Stomach (tissue), 4 donors: ENCODE measurements at regions not wholly inside any gene's neighbourhood (a gene's known extent, or its start where the extent isn't known, plus 50 kb on each side); places are given as distances from the start of the nearest gene placed in this dataset.

Experiments
- EP300 ChIP-seq: sonication (generic); formaldehyde crosslinking; IDR thresholded peaks from one replicate; pipeline ENCODE4 v1.6.1; 2017; ENCODE audit warnings: antibody characterized with exemption
- POLR2A ChIP-seq, 4 donors: fragments of 450-650 bp; IDR thresholded peaks; one replicate each; pipeline ENCODE4 v1.6.1; 2016; ENCODE audit warnings: antibody characterized with exemption in 4 of 4, control low read depth in 2 of 4, mild to moderate bottlenecking in 1 of 4, moderate library complexity in 1 of 4
- POLR2AphosphoS5 ChIP-seq, 3 donors: sonication (generic); formaldehyde crosslinking; IDR thresholded peaks; one replicate each; pipeline ENCODE4 v1.6.1; 2016; ENCODE audit warnings: antibody characterized with exemption in 3 of 3
- TF ChIP-seq, protein P1 (sequence below), 7 experiments: fragments of 450-650 bp in 4 of 7; fragments of 200-600 bp in 3 of 7; sonication (generic) in 3 of 7; IDR thresholded peaks; one replicate each; pipeline ENCODE4 v1.5.1; 2016 to 2019; ENCODE audit warnings: antibody characterized with exemption in 7 of 7, control low read depth in 2 of 7, mild to moderate bottlenecking in 1 of 7

DNA sequence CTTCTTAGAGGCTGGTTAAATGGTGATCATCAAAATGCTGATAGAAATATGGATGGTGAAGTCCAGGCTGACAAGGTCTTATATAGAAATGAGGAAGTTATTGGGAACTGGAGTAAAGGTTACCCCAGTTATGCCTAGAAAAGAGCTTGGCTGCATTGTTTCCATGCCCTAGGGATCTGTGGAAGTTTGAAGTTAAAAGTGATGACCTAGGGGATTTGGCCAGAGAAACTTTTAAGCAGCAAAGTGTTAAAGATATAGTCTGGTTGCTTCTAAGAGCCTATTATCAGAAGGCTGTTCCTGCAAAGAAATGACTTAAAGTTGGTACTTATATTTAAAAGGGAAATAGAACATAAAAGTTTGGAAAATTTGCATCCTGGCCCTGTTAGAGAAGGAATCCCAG lies 200.3 kb downstream of the ICE1 start:
- TF ChIP-seq, protein P1, sequence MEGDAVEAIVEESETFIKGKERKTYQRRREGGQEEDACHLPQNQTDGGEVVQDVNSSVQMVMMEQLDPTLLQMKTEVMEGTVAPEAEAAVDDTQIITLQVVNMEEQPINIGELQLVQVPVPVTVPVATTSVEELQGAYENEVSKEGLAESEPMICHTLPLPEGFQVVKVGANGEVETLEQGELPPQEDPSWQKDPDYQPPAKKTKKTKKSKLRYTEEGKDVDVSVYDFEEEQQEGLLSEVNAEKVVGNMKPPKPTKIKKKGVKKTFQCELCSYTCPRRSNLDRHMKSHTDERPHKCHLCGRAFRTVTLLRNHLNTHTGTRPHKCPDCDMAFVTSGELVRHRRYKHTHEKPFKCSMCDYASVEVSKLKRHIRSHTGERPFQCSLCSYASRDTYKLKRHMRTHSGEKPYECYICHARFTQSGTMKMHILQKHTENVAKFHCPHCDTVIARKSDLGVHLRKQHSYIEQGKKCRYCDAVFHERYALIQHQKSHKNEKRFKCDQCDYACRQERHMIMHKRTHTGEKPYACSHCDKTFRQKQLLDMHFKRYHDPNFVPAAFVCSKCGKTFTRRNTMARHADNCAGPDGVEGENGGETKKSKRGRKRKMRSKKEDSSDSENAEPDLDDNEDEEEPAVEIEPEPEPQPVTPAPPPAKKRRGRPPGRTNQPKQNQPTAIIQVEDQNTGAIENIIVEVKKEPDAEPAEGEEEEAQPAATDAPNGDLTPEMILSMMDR (IDR thresholded peaks at IDR 0.05): no peak
- TF ChIP-seq POLR2A (IDR thresholded peaks at IDR 0.05) (no peak), EP300 (no peak), POLR2AphosphoS5 (IDR thresholded peaks at IDR 0.05) (no peak)
